Activated CD4-positive, alpha-beta T cell treated with anti-CD3 and anti-CD28 coated beads, Interleukin-2, amount 50 U/mL, for 1 hour (primary cell): ENCODE measurements at regions not wholly inside any gene's neighbourhood (a gene's known extent, or its start where the extent isn't known, plus 50 kb on each side); places are given as distances from the start of the nearest gene placed in this dataset.

Experiments used
- DNase-seq: peaks from one replicate; pipeline ENCODE4 v3.0.0-alpha.2; 2020

- DNase-seq, result no peak
Measured at GRCh38 chr1:56416495-56416894, 162.9 kb downstream of the PLPP3 start.

GRCh38 chr1:56415720-56416119 is 163.6 kb downstream of the PLPP3 start:
- DNase-seq, result no peak

- no peak for DNase-seq
Measured at GRCh38 chr1:56415258-56415657, 164.1 kb downstream of the PLPP3 start.

GRCh38 chr1:56414728-56415224 is 164.6 kb downstream of the PLPP3 start:
- no peak for DNase-seq

GRCh38 chr1:56413671-56414199 is 165.6 kb downstream of the PLPP3 start:
- no peak for DNase-seq

GRCh38 chr1:56411484-56412180 is 167.7 kb downstream of the PLPP3 start:
- no peak for DNase-seq

- DNase-seq, result no peak
Measured at GRCh38 chr1:56411021-56411420, 168.3 kb downstream of the PLPP3 start.

- DNase-seq, result no peak
Measured at GRCh38 chr1:56410405-56410804, 169.0 kb downstream of the PLPP3 start.

- no peak for DNase-seq
Measured at GRCh38 chr1:56409112-56409691, 170.2 kb downstream of the PLPP3 start.

GRCh38 chr1:56406821-56407220 is 172.5 kb downstream of the PLPP3 start:
- no peak for DNase-seq

GRCh38 chr1:56404561-56405030 is 174.8 kb downstream of the PLPP3 start:
- DNase-seq, result no peak

- no peak for DNase-seq
Measured at GRCh38 chr1:56404066-56404465, 175.3 kb downstream of the PLPP3 start.

- DNase-seq, result no peak
Measured at GRCh38 chr1:56403321-56403720, 176.0 kb downstream of the PLPP3 start.

GRCh38 chr1:56401191-56401590 is 178.2 kb downstream of the PLPP3 start:
- DNase-seq, result no peak

GRCh38 chr1:56400526-56400925 is 178.8 kb downstream of the PLPP3 start:
- no peak for DNase-seq

GRCh38 chr1:56399795-56400194 is 179.6 kb downstream of the PLPP3 start:
- DNase-seq, result no peak

- no peak for DNase-seq
Measured at GRCh38 chr1:56399326-56399725, 180.0 kb downstream of the PLPP3 start.

- DNase-seq, result no peak
Measured at GRCh38 chr1:56397811-56398231, 181.5 kb downstream of the PLPP3 start.

GRCh38 chr1:56397409-56397808 is 182.0 kb downstream of the PLPP3 start:
- DNase-seq, result no peak

GRCh38 chr1:56396581-56396980 is 182.8 kb downstream of the PLPP3 start:
- no peak for DNase-seq

GRCh38 chr1:56395776-56396175 is 183.6 kb downstream of the PLPP3 start:
- no peak for DNase-seq

- DNase-seq, result no peak
Measured at GRCh38 chr1:56394298-56394697, 185.1 kb downstream of the PLPP3 start.

GRCh38 chr1:56390934-56391731 is 188.2 kb downstream of the PLPP3 start:
- no peak for DNase-seq
